ENCODE measurements at regions not wholly inside any gene's neighbourhood (a gene's known extent, or its start where the extent isn't known, plus 50 kb on each side); places are given as distances from the start of the nearest gene placed in this dataset.

- no peak for TF ChIP-seq CTCF (IDR thresholded peaks at IDR 0.05; ENCODE audit: insufficient read depth, low read length)
- no peak for TF ChIP-seq POLR2AphosphoS5 (IDR thresholded peaks at IDR 0.05; ENCODE audit: low read depth)
- TF ChIP-seq SPI1 (IDR thresholded peaks at IDR 0.05; ENCODE audit: borderline replicate concordance, low read depth), result no peak
- TF ChIP-seq REST (IDR thresholded peaks at IDR 0.05; ENCODE audit: insufficient replicate concordance, low read depth), result no peak
- TF ChIP-seq GABPA (IDR thresholded peaks at IDR 0.05; ENCODE audit: low read depth), result no peak
These were observed 103.6 kb downstream of the VIP start for GRCh38 chr6:152854086-152854795.
